Neural progenitor cell (in vitro differentiated cells): ENCODE measurements at regions not wholly inside any gene's neighbourhood (a gene's known extent, or its start where the extent isn't known, plus 50 kb on each side); places are given as distances from the start of the nearest gene placed in this dataset.

Source experiments
- CTCF ChIP-seq: fragments of 200-600 bp; sonication (generic); IDR thresholded peaks from 2 replicates; pipeline ENCODE4 v1.5.1; 2017; ENCODE audit warnings: antibody characterized with exemption, mild to moderate bottlenecking
- EZH2 ChIP-seq: fragments of 200-600 bp; sonication (generic); IDR thresholded peaks from 2 replicates; pipeline ENCODE4 v1.6.1; 2017; ENCODE audit warnings: antibody characterized with exemption, mild to moderate bottlenecking, moderate library complexity

GRCh38 chr9:126113756-126114408 lies 212.7 kb upstream of the MVB12B start:
- TF ChIP-seq CTCF (no peak), EZH2 (no peak)
